ENCODE measurements at regions not wholly inside any gene's neighbourhood (a gene's known extent, or its start where the extent isn't known, plus 50 kb on each side); places are given as distances from the start of the nearest gene placed in this dataset.

DNA sequence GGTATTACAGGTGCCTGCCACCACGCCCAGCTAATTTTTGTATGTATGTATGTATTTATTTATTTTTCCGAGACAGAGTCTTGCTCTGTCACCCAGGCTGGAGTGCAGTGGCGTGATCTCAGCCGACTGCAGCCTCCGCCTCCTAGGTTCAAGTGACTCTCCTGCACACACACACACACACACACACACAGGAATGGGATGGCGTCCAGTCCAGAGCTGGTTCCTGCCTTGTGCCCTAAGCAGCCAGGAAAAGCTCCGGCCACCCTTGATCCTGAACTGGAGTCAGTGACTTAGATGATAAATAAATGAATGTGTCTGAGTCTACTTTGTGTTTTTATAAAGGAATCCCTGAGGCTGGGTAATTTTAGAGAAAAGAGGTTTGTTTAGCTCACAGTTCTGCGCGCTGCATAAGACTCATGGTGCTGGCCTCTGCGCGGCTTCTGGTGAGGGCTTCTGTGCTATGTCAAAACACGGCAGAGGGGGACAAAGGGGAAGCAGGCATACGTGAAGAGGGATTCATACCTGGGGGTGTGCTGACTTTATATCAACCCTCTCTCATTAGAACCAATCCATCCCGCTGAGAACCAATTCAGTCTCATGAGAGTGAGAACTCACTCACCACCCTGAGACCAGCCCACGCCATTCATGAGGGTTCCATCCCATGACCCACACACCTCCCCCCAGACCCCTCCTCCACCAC, 59.7 kb upstream of the PHLPP1 start:
- H3K4me3 Mint-ChIP-seq = no peak overlapping the region
- no peaks in the 10 kb centered on the region for H3K36me3 Mint-ChIP-seq (ENCODE audit: low read depth)
- H3K9me3 Mint-ChIP-seq = no peaks in the 10 kb centered on the region
- DNase-seq (ENCODE audit: low spot score) = no peak
- no peak overlapping the region for H3K27ac Mint-ChIP-seq
- H3K27me3 Mint-ChIP-seq (ENCODE audit: low read depth) = peaks cover 11% of the 10 kb centered on the region
- H3K4me1 Mint-ChIP-seq (ENCODE audit: low read depth) = peaks cover 2% of the 10 kb centered on the region

DNA sequence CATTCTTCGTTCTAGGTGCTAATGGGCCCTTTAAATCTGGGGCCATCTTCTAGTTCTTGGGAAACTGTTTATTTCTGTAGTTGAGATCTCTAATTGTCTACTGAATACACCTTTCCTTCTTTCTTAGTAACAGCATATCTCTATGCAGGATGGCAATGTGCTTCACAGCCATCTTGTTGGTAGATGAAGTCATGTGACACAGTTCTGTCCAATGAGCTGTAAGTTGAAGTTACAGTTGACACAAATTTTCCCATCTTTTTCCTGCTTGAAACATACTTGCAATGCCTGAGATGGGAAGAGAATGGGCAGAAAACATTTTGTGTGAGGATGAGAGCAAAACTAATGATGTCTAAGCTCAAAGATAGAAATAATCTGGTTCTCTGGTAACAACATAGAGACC, 57.3 kb upstream of the PHLPP1 start:
- peaks cover 3% of the 10 kb centered on the region for H3K27me3 Mint-ChIP-seq (ENCODE audit: low read depth)
- no peaks in the 10 kb centered on the region for H3K36me3 Mint-ChIP-seq (ENCODE audit: low read depth)
- peaks cover 2% of the 10 kb centered on the region for H3K4me1 Mint-ChIP-seq (ENCODE audit: low read depth)
- H3K27ac Mint-ChIP-seq = no peak overlapping the region
- no peak overlapping the region for H3K4me3 Mint-ChIP-seq
- H3K9me3 Mint-ChIP-seq = no peaks in the 10 kb centered on the region
- DNase-seq (ENCODE audit: low spot score) = no peak

DNA sequence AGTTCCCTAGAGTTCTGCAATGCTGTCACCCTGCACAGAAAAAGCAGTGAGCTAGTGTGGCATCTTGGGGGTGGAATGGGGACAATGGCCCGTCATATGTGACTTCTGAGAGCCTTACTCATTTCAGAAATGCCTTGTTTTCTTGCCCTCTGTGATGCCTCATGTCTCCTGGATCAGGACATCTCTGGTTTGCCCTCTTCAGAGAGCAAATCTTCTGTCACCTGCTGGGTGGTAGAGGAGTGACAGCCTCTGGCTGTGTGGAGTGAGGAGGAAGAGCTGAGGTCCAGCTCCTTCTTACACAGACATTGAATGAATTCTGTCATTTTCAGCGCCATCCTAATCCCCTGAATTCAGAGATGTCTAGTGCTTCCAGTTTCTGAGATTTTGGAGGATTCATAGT, 55.6 kb upstream of the PHLPP1 start:
- no peak for DNase-seq (ENCODE audit: low spot score)
- Mint-ChIP-seq H3K36me3 (ENCODE audit: low read depth) (no peaks in the 10 kb centered on the region), H3K9me3 (no peaks in the 10 kb centered on the region), H3K4me1 (ENCODE audit: low read depth) (peaks cover 3% of the 10 kb centered on the region), H3K27ac (no peak overlapping the region), H3K27me3 (ENCODE audit: low read depth) (no peaks in the 10 kb centered on the region), H3K4me3 (no peak overlapping the region)

DNA sequence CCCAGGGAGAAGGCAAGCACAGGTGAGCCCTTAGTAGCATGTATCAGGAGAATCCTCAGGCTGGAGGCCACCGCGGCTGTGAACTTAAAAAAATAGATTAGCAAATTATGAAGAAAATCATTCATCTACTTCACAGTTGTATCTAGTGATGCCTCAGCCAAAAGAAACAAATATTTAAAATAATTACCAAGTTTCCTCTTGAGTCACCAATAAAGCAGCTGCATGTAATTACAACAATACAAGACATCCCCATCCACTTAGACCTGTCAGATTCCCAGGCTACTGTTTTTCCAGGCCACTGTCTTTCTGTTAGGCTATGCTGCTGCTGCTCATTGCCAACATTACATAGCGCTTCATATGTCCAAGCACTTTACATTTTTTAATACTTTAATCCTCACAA, 54.6 kb upstream of the PHLPP1 start:
- Mint-ChIP-seq H3K27ac (no peak overlapping the region), H3K4me1 (ENCODE audit: low read depth) (peaks cover 3% of the 10 kb centered on the region), H3K36me3 (ENCODE audit: low read depth) (no peaks in the 10 kb centered on the region), H3K27me3 (ENCODE audit: low read depth) (no peaks in the 10 kb centered on the region), H3K9me3 (no peaks in the 10 kb centered on the region), H3K4me3 (no peak overlapping the region)
- no peak for DNase-seq (ENCODE audit: low spot score)

DNA sequence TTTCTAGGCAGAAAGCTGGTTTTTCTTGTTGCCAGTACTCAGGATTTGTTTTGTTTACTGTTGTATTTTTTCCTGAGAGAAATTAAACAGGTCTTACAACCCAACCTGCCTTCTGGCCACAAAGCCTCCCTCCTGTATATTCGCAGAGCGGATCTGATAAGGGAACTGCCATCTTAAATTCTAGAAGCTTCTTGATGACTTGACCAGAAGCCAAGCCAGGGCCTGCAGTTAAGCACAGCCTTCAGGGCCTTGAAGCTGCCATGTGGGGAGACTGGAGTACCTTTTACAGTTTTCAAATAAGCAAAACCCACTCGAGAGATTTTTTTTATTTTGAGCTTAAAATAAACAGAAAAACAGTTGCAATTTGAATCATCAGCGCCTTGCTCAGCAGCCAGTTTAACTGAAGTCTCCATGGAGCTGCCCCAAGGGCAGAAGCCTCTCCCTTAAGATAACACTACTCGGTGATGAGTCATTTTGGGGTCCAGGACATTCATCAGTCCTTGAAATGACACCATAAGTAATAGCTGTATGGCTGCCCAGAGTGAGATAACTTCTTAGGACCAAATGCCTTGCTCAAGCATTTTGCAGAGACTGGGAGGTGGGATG, 51.5 kb upstream of the PHLPP1 start:
- no peaks in the 10 kb centered on the region for H3K9me3 Mint-ChIP-seq
- peaks cover 3% of the 10 kb centered on the region for H3K4me1 Mint-ChIP-seq (ENCODE audit: low read depth)
- no peak for DNase-seq (ENCODE audit: low spot score)
- no peaks in the 10 kb centered on the region for H3K27me3 Mint-ChIP-seq (ENCODE audit: low read depth)
- H3K36me3 Mint-ChIP-seq (ENCODE audit: low read depth) = no peaks in the 10 kb centered on the region
- no peak overlapping the region for H3K4me3 Mint-ChIP-seq
- no peak overlapping the region for H3K27ac Mint-ChIP-seq

DNA sequence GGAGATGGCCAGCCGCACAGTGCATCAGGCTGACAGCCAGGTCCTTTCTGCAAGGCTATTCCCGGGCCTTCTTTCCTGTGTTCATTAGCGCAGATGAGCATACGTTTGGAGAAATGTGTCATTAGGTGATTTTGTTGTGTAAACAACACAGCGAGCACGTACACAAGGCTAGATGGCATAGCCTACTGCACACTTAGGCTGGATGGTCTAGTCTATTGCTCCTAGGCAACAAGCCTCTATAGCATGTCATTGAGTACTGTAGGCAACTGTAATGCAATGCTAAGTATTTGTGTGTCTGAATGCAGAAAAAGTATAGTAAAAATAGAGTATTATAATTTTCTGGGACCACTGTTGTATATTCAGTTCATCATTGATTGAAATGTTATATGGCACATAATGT, 50.9 kb upstream of the PHLPP1 start:
- no peak for DNase-seq (ENCODE audit: low spot score)
- Mint-ChIP-seq H3K4me3 (no peak overlapping the region), H3K9me3 (no peaks in the 10 kb centered on the region), H3K36me3 (ENCODE audit: low read depth) (no peaks in the 10 kb centered on the region), H3K27ac (no peak overlapping the region), H3K4me1 (ENCODE audit: low read depth) (peaks cover 1% of the 10 kb centered on the region), H3K27me3 (ENCODE audit: low read depth) (no peaks in the 10 kb centered on the region)

DNA sequence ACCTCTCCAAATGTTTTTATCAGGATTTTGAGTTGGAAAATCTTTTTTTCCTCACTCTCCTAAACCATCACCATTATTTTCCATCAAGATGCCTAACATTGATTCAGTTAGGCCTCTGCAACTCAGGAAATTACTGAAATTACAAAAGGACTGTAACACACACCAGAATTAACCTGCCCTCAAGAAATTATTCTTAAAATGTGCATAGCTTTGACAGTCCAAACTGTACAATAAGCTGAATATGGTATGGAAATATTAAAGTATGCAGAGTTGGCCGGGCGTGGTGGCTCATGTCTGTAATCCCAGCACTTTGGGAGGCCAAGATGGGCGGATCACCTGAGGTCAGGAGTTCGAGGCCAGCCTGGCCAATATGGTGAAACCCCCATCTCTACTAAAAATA, 50.2 kb upstream of the PHLPP1 start:
- Mint-ChIP-seq H3K27ac (no peak overlapping the region), H3K4me1 (ENCODE audit: low read depth) (peaks cover 1% of the 10 kb centered on the region), H3K9me3 (no peaks in the 10 kb centered on the region), H3K27me3 (ENCODE audit: low read depth) (no peaks in the 10 kb centered on the region), H3K36me3 (ENCODE audit: low read depth) (no peaks in the 10 kb centered on the region), H3K4me3 (no peak overlapping the region)
- DNase-seq (ENCODE audit: low spot score) = no peak

Data from T-helper 2 cell treated with Interferon-gamma antibody and Interleukin-4, amounts not matched to agents 5 μg/mL and 100 μg/mL, for 36 hours (primary cell).